ENCODE measurements at regions not wholly inside any gene's neighbourhood (a gene's known extent, or its start where the extent isn't known, plus 50 kb on each side); places are given as distances from the start of the nearest gene placed in this dataset.

DNA sequence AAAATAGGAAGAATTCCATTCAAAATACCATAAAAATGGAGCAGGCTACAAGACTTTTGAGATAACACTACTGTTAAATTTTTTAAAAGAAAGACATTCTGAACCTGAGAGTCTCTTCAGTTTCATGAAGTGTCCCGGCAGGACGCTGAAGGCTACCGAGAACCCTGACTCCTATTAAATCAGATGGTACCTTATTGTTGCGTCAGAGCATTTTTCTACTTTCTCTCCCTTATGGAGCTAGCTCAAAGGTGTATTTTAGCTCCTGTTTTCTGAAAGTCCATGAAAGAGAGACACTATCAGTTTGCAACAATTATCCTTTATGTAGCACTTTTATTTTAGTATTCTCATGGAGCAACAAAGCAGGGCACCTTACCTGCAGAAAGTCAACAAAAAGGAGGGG lies 626.7 kb downstream of the IRS1 start:
- Histone ChIP-seq H3K4me1 (ENCODE audit: control insufficient read depth, insufficient read depth, low read length) (no peaks in the 10 kb centered on the region), H3K27ac (ENCODE audit: low read length) (no peak overlapping the region), H3K27me3 (ENCODE audit: control insufficient read depth, insufficient read depth, low read length) (no peaks in the 10 kb centered on the region), H3K4me3 (ENCODE audit: low read depth in 2 of 2, low read length in 2 of 2) (no peak overlapping the region), H3K9me3 (ENCODE audit: control insufficient read depth, insufficient read depth, low read depth, low read length) (peaks cover 22% of the 10 kb centered on the region; the same call in 1 of the 2 replicates), H3K36me3 (ENCODE audit: control insufficient read depth, insufficient read depth, low read length) (no peaks in the 10 kb centered on the region)
- no peak for DNase-seq (ENCODE audit: low read depth, low spot score)
- no TSS peak for BruUV-seq (replicated peaks)
- ATAC-seq: no peak
- no peak for TF ChIP-seq TCF7L2 (IDR thresholded peaks at IDR 0.05; ENCODE audit: low read depth, low read length)
- TF ChIP-seq, protein P1, sequence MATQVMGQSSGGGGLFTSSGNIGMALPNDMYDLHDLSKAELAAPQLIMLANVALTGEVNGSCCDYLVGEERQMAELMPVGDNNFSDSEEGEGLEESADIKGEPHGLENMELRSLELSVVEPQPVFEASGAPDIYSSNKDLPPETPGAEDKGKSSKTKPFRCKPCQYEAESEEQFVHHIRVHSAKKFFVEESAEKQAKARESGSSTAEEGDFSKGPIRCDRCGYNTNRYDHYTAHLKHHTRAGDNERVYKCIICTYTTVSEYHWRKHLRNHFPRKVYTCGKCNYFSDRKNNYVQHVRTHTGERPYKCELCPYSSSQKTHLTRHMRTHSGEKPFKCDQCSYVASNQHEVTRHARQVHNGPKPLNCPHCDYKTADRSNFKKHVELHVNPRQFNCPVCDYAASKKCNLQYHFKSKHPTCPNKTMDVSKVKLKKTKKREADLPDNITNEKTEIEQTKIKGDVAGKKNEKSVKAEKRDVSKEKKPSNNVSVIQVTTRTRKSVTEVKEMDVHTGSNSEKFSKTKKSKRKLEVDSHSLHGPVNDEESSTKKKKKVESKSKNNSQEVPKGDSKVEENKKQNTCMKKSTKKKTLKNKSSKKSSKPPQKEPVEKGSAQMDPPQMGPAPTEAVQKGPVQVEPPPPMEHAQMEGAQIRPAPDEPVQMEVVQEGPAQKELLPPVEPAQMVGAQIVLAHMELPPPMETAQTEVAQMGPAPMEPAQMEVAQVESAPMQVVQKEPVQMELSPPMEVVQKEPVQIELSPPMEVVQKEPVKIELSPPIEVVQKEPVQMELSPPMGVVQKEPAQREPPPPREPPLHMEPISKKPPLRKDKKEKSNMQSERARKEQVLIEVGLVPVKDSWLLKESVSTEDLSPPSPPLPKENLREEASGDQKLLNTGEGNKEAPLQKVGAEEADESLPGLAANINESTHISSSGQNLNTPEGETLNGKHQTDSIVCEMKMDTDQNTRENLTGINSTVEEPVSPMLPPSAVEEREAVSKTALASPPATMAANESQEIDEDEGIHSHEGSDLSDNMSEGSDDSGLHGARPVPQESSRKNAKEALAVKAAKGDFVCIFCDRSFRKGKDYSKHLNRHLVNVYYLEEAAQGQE (IDR thresholded peaks at IDR 0.05; ENCODE audit: insufficient read depth in 1 of 2, low read depth in 2 of 2, low read length in 1 of 2): no peak
- no peak for TF ChIP-seq POLR2AphosphoS5 (IDR thresholded peaks at IDR 0.05; ENCODE audit: low read depth, low read length)
- TF ChIP-seq, protein P2, sequence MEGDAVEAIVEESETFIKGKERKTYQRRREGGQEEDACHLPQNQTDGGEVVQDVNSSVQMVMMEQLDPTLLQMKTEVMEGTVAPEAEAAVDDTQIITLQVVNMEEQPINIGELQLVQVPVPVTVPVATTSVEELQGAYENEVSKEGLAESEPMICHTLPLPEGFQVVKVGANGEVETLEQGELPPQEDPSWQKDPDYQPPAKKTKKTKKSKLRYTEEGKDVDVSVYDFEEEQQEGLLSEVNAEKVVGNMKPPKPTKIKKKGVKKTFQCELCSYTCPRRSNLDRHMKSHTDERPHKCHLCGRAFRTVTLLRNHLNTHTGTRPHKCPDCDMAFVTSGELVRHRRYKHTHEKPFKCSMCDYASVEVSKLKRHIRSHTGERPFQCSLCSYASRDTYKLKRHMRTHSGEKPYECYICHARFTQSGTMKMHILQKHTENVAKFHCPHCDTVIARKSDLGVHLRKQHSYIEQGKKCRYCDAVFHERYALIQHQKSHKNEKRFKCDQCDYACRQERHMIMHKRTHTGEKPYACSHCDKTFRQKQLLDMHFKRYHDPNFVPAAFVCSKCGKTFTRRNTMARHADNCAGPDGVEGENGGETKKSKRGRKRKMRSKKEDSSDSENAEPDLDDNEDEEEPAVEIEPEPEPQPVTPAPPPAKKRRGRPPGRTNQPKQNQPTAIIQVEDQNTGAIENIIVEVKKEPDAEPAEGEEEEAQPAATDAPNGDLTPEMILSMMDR (IDR thresholded peaks at IDR 0.05): no peak
- TF ChIP-seq SIN3A (IDR thresholded peaks at IDR 0.05; ENCODE audit: borderline replicate concordance, insufficient read depth, low read depth, low read length): no peak
- intact Hi-C loops (cut with micrococcal nuclease; ENCODE audit: unreplicated experiment) (no loop called here), in situ Hi-C loops (cut with HindIII; ENCODE audit: low pct_unique_long_range_greater_than_20kb, low sequenced_read_pairs) (no loop called here)
- ChIA-PET POLR2A (no interaction called here), CTCF (interaction anchor here (0.5 kb wide), 1 partner anchor 1528 kb away, joined by 3 read pairs; no protein-coding TSS in a partner anchor)

DNA sequence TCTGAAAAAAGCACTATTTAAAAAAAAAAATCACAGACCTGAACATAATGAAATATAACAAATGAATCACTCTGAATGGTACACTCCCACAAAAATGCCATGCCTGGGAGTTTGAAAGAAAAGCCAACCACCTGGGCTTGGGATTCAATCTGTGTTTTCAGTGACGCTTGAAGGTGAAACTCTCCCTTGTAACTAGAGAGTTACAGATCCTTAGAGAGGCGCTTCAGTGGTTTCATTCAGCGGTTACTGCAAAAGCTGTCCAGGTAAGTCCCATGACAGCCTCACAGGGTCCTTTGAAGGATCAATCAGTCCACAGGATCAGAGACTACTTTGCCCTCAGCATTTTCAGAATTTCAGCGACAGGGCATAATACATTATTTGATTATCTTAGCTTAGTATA lies 627.3 kb downstream of the IRS1 start:
- Histone ChIP-seq H3K4me3 (ENCODE audit: low read depth in 2 of 2, low read length in 2 of 2) (no peak overlapping the region), H3K27ac (ENCODE audit: low read length) (no peak overlapping the region), H3K36me3 (ENCODE audit: control insufficient read depth, insufficient read depth, low read length) (no peaks in the 10 kb centered on the region), H3K9me3 (ENCODE audit: control insufficient read depth, insufficient read depth, low read depth, low read length) (peaks cover 16% of the 10 kb centered on the region; the same call in 1 of the 2 replicates), H3K27me3 (ENCODE audit: control insufficient read depth, insufficient read depth, low read length) (no peaks in the 10 kb centered on the region), H3K4me1 (ENCODE audit: control insufficient read depth, insufficient read depth, low read length) (no peaks in the 10 kb centered on the region)
- no peak for ATAC-seq
- no TSS peak for BruUV-seq (replicated peaks)
- intact Hi-C loops (cut with micrococcal nuclease; ENCODE audit: unreplicated experiment) (no loop called here), in situ Hi-C loops (cut with HindIII; ENCODE audit: low pct_unique_long_range_greater_than_20kb, low sequenced_read_pairs) (no loop called here)
- ChIA-PET POLR2A (no interaction called here), CTCF (interaction anchor here (0.5 kb wide), 1 partner anchor 1528 kb away, joined by 3 read pairs; no protein-coding TSS in a partner anchor)
- no peak for DNase-seq (ENCODE audit: low read depth, low spot score)
- TF ChIP-seq TCF7L2 (IDR thresholded peaks at IDR 0.05; ENCODE audit: low read depth, low read length) (no peak), POLR2AphosphoS5 (IDR thresholded peaks at IDR 0.05; ENCODE audit: low read depth, low read length) (no peak), SIN3A (IDR thresholded peaks at IDR 0.05; ENCODE audit: borderline replicate concordance, insufficient read depth, low read depth, low read length) (no peak)
- TF ChIP-seq, protein P2 (IDR thresholded peaks at IDR 0.05): no peak
- TF ChIP-seq, protein P1 (IDR thresholded peaks at IDR 0.05; ENCODE audit: insufficient read depth in 1 of 2, low read depth in 2 of 2, low read length in 1 of 2): no peak

Data from Panc1 (cell line).